ENCODE measurements at regions not wholly inside any gene's neighbourhood (a gene's known extent, or its start where the extent isn't known, plus 50 kb on each side); places are given as distances from the start of the nearest gene placed in this dataset.
"Not testable (repeated sequence)": the region's sequence is repeated elsewhere in the genome, so short reads cannot be mapped to it uniquely, and the experiment has no call there.

GRCh38 chr12:25424211-25424731 lies 128.8 kb downstream of the LMNTD1 start:
- no peak for DNase-seq

- no peak for DNase-seq
These were observed 129.6 kb downstream of the LMNTD1 start for GRCh38 chr12:25423355-25424050.

- no peak for DNase-seq
These were observed 130.8 kb downstream of the LMNTD1 start for GRCh38 chr12:25422241-25422640.

GRCh38 chr12:25421651-25422167 lies 131.4 kb downstream of the LMNTD1 start:
- no peak for DNase-seq

- DNase-seq = no peak
These were observed 133.0 kb downstream of the LMNTD1 start for GRCh38 chr12:25420116-25420515.

- no peak for DNase-seq
These were observed 133.5 kb downstream of the LMNTD1 start for GRCh38 chr12:25419595-25419994.

GRCh38 chr12:25417071-25417470 lies 136.0 kb downstream of the LMNTD1 start:
- DNase-seq = no peak

- no peak for DNase-seq
These were observed 136.6 kb downstream of the LMNTD1 start for GRCh38 chr12:25416516-25416915.

GRCh38 chr12:25415004-25415403 lies 138.1 kb downstream of the LMNTD1 start:
- no peak for DNase-seq

GRCh38 chr12:25412735-25413134 lies 140.3 kb downstream of the LMNTD1 start:
- no peak for DNase-seq

GRCh38 chr12:25404955-25405354 lies 148.1 kb downstream of the LMNTD1 start:
- DNase-seq = no peak

- DNase-seq = no peak
These were observed 151.0 kb upstream of the KRAS start for GRCh38 chr12:25401547-25402345.

GRCh38 chr12:25397001-25397400 lies 146.3 kb upstream of the KRAS start:
- DNase-seq = no peak

- DNase-seq = no peak
These were observed 144.5 kb upstream of the KRAS start for GRCh38 chr12:25395227-25395626.

- not testable (repeated sequence) for DNase-seq
These were observed 144.0 kb upstream of the KRAS start for GRCh38 chr12:25394775-25395174.

GRCh38 chr12:25394025-25394424 lies 143.3 kb upstream of the KRAS start:
- DNase-seq = no peak

GRCh38 chr12:25391346-25391745 lies 140.6 kb upstream of the KRAS start:
- DNase-seq = not testable (repeated sequence)

GRCh38 chr12:25388183-25388582 lies 137.5 kb upstream of the KRAS start:
- no peak for DNase-seq

GRCh38 chr12:25387732-25388050 lies 137.0 kb upstream of the KRAS start:
- DNase-seq = no peak

GRCh38 chr12:25386831-25387731 lies 136.4 kb upstream of the KRAS start:
- DNase-seq = peak; percentile 53

- no peak for DNase-seq
These were observed 134.1 kb upstream of the KRAS start for GRCh38 chr12:25384893-25385248.

GRCh38 chr12:25384038-25384892 lies 133.5 kb upstream of the KRAS start:
- no peak for DNase-seq
